ENCODE measurements at regions not wholly inside any gene's neighbourhood (a gene's known extent, or its start where the extent isn't known, plus 50 kb on each side); places are given as distances from the start of the nearest gene placed in this dataset.

DNA sequence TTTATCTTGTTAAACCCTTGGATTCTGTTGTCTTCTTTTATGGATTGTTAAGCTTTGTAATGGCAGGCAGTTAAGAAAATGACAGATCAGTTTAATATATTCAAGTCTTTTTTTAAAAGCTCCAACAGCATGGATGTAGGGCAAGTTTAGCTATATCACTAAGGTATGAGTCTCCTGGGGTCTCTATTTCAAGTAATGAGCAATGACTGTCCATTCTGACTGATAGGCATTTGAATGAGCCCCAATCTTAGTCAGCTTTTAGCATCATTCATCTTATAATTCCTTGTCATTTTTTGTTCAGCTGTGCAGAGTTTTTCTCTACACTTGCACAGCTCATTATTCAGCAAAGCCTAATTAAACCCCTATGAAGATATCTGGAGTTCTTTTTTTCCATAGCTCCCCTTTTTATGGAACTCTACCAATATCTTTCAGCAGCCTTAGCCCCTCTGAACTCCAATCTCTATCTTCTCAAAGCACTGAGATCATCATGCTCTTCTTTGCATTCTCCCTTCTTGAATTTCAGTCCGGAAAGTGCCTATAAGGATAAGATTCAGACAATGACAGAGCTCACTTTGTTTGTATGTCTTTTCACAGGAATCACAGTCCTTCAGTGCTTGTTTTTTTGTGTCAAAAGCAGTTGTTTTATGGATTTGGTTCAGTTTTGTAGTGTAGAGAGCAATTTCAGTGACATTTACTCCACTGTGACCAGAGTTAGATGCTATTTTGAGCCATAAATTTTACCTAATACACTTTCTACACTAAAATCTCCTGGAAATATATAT is 97.2 kb upstream of the DOK5 start:
- Histone ChIP-seq H3K36me3 (ENCODE audit: control insufficient read depth in 1 of 2, insufficient read depth in 2 of 2, low read depth in 1 of 2, low read length in 2 of 2) (no peaks in the 10 kb centered on the region), H3K27ac (ENCODE audit: low read length, poor library complexity, severe bottlenecking) (no peak overlapping the region), H3K4me2 (ENCODE audit: low read length, poor library complexity, severe bottlenecking) (no peak overlapping the region), H3K27me3 (ENCODE audit: control insufficient read depth in 1 of 2, insufficient read depth in 1 of 2, low read length in 2 of 2) (no peaks in the 10 kb centered on the region), H3K79me1 (replicated peaks; ENCODE audit: low read length, poor library complexity, severe bottlenecking) (no peaks in the 10 kb centered on the region), H4K91ac (ENCODE audit: low read length) (no peak overlapping the region), H2AFZ (ENCODE audit: low read depth, low read length) (no peak overlapping the region), H3K14ac (ENCODE audit: low read length in 2 of 2) (no peak overlapping the region), H2BK5ac (ENCODE audit: low read depth, low read length, poor library complexity, severe bottlenecking) (no peak overlapping the region), H3K4me3 (ENCODE audit: insufficient read depth in 1 of 2, low read depth in 1 of 2, low read length in 2 of 2) (no peak overlapping the region), H4K8ac (ENCODE audit: low read length) (no peak overlapping the region), H3K18ac (ENCODE audit: low read depth in 1 of 2, low read length in 2 of 2) (no peak overlapping the region), H2BK120ac (ENCODE audit: low read depth, low read length) (no peak overlapping the region), H2BK15ac (ENCODE audit: low read depth, poor library complexity, severe bottlenecking) (no peak overlapping the region), H3K4me1 (ENCODE audit: control insufficient read depth, insufficient read depth, low read depth, low read length) (no peaks in the 10 kb centered on the region), H3K9ac (ENCODE audit: low read length) (no peak overlapping the region), H3K4ac (ENCODE audit: low read depth in 1 of 2, low read length in 2 of 2) (no peak overlapping the region), H3K23ac (ENCODE audit: low read length in 2 of 2) (no peak overlapping the region), H2AK5ac (ENCODE audit: low read length, severe bottlenecking) (no peak overlapping the region), H3K9me3 (ENCODE audit: control insufficient read depth, low read length) (no peaks in the 10 kb centered on the region), H2BK12ac (ENCODE audit: low read length in 2 of 2) (no peak overlapping the region)
- DNase-seq, result no peak
- 82% methylated on average over 1 of the region's 1 CpG for WGBS

GRCh38 chr20:54379893-54380584 is 95.4 kb upstream of the DOK5 start:
- Histone ChIP-seq H3K27me3 (ENCODE audit: control insufficient read depth in 1 of 2, insufficient read depth in 1 of 2, low read length in 2 of 2) (no peaks in the 10 kb centered on the region), H2BK5ac (ENCODE audit: low read depth, low read length, poor library complexity, severe bottlenecking) (no peak overlapping the region), H3K79me1 (replicated peaks; ENCODE audit: low read length, poor library complexity, severe bottlenecking) (no peaks in the 10 kb centered on the region), H3K14ac (ENCODE audit: low read length in 2 of 2) (no peak overlapping the region), H3K27ac (ENCODE audit: low read length, poor library complexity, severe bottlenecking) (no peak overlapping the region), H3K4ac (ENCODE audit: low read depth in 1 of 2, low read length in 2 of 2) (no peak overlapping the region), H4K8ac (ENCODE audit: low read length) (no peak overlapping the region), H3K23ac (ENCODE audit: low read length in 2 of 2) (no peak overlapping the region), H3K9me3 (ENCODE audit: control insufficient read depth, low read length) (no peaks in the 10 kb centered on the region), H3K9ac (ENCODE audit: low read length) (no peak overlapping the region), H2AK5ac (ENCODE audit: low read length, severe bottlenecking) (no peak overlapping the region), H2BK12ac (ENCODE audit: low read length in 2 of 2) (no peak overlapping the region), H2BK120ac (ENCODE audit: low read depth, low read length) (no peak overlapping the region), H4K91ac (ENCODE audit: low read length) (no peak overlapping the region), H3K18ac (ENCODE audit: low read depth in 1 of 2, low read length in 2 of 2) (no peak overlapping the region), H3K4me1 (ENCODE audit: control insufficient read depth, insufficient read depth, low read depth, low read length) (no peaks in the 10 kb centered on the region), H3K4me3 (ENCODE audit: insufficient read depth in 1 of 2, low read depth in 1 of 2, low read length in 2 of 2) (no peak overlapping the region), H3K36me3 (ENCODE audit: control insufficient read depth in 1 of 2, insufficient read depth in 2 of 2, low read depth in 1 of 2, low read length in 2 of 2) (no peaks in the 10 kb centered on the region), H2BK15ac (ENCODE audit: low read depth, poor library complexity, severe bottlenecking) (no peak overlapping the region), H2AFZ (ENCODE audit: low read depth, low read length) (no peak overlapping the region), H3K4me2 (ENCODE audit: low read length, poor library complexity, severe bottlenecking) (no peak overlapping the region)
- no peak for DNase-seq
- WGBS, result 64% methylated on average over 4 of the region's 7 CpGs

DNA sequence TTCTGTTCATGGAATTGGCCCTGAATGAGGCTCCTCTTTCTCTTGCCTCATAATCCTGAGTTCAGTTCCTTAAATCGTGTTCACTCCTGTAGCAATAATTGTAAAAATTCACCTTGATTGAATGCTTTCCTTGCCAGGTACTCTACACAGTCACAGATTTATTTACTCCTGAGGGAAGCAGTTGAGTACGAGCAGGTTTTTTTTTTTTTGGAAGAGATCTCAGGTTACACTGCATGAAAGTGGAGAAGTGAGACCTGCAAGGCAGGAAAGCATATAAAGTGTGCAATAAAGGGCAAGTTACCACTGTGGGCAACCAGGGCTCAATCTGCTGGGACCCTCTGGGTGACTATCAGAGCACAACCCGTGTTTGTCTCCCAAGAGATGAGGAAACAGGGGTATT is 93.0 kb upstream of the DOK5 start:
- Histone ChIP-seq H3K23ac (ENCODE audit: low read length in 2 of 2) (no peak overlapping the region), H2BK5ac (ENCODE audit: low read depth, low read length, poor library complexity, severe bottlenecking) (no peak overlapping the region), H3K9ac (ENCODE audit: low read length) (no peak overlapping the region), H3K36me3 (ENCODE audit: control insufficient read depth in 1 of 2, insufficient read depth in 2 of 2, low read depth in 1 of 2, low read length in 2 of 2) (no peaks in the 10 kb centered on the region), H3K27me3 (ENCODE audit: control insufficient read depth in 1 of 2, insufficient read depth in 1 of 2, low read length in 2 of 2) (peaks cover 0 to 4% of the 10 kb centered on the region in 2 experiments), H3K18ac (ENCODE audit: low read depth in 1 of 2, low read length in 2 of 2) (no peak overlapping the region), H3K4ac (ENCODE audit: low read depth in 1 of 2, low read length in 2 of 2) (no peak overlapping the region), H3K4me1 (ENCODE audit: control insufficient read depth, insufficient read depth, low read depth, low read length) (no peaks in the 10 kb centered on the region), H3K79me1 (replicated peaks; ENCODE audit: low read length, poor library complexity, severe bottlenecking) (no peaks in the 10 kb centered on the region), H3K9me3 (ENCODE audit: control insufficient read depth, low read length) (no peaks in the 10 kb centered on the region), H2BK15ac (ENCODE audit: low read depth, poor library complexity, severe bottlenecking) (no peak overlapping the region), H3K27ac (ENCODE audit: low read length, poor library complexity, severe bottlenecking) (no peak overlapping the region), H2AFZ (ENCODE audit: low read depth, low read length) (no peak overlapping the region), H2AK5ac (ENCODE audit: low read length, severe bottlenecking) (no peak overlapping the region), H2BK120ac (ENCODE audit: low read depth, low read length) (no peak overlapping the region), H3K4me2 (ENCODE audit: low read length, poor library complexity, severe bottlenecking) (no peak overlapping the region), H2BK12ac (ENCODE audit: low read length in 2 of 2) (no peak overlapping the region), H4K91ac (ENCODE audit: low read length) (no peak overlapping the region), H3K4me3 (ENCODE audit: insufficient read depth in 1 of 2, low read depth in 1 of 2, low read length in 2 of 2) (no peak overlapping the region), H4K8ac (ENCODE audit: low read length) (no peak overlapping the region), H3K14ac (ENCODE audit: low read length in 2 of 2) (no peak overlapping the region)
- no peak for DNase-seq
- 15% methylated on average over 3 of the region's 3 CpGs for WGBS

DNA sequence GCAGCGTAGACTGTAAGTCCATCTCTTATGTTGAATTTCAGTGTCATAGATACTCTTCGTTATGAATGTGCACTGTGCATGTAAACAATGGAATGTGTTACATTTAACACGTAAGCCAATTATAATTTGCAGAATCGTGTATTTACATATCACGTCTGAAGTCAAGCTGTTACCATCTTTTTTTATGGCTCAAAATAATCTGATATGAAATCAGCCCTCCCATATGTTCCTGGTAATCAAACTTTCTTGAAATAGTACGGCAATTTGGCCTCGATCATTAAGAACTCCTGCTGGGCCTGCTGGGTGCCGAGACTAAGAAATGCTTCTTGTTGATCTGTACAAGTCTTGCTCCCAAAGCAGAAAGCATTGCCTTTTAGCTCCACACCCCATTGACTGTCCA is 89.6 kb upstream of the DOK5 start:
- Histone ChIP-seq H3K4ac (ENCODE audit: low read depth in 1 of 2, low read length in 2 of 2) (no peak overlapping the region), H3K14ac (ENCODE audit: low read length in 2 of 2) (no peak overlapping the region), H3K4me3 (ENCODE audit: insufficient read depth in 1 of 2, low read depth in 1 of 2, low read length in 2 of 2) (no peak overlapping the region), H3K9ac (ENCODE audit: low read length) (no peak overlapping the region), H2BK5ac (ENCODE audit: low read depth, low read length, poor library complexity, severe bottlenecking) (no peak overlapping the region), H2AFZ (ENCODE audit: low read depth, low read length) (no peak overlapping the region), H2BK120ac (ENCODE audit: low read depth, low read length) (no peak overlapping the region), H3K36me3 (ENCODE audit: control insufficient read depth in 1 of 2, insufficient read depth in 2 of 2, low read depth in 1 of 2, low read length in 2 of 2) (no peaks in the 10 kb centered on the region), H3K79me1 (replicated peaks; ENCODE audit: low read length, poor library complexity, severe bottlenecking) (no peaks in the 10 kb centered on the region), H3K27me3 (ENCODE audit: control insufficient read depth in 1 of 2, insufficient read depth in 1 of 2, low read length in 2 of 2) (peaks cover 0 to 4% of the 10 kb centered on the region in 2 experiments), H3K9me3 (ENCODE audit: control insufficient read depth, low read length) (no peaks in the 10 kb centered on the region), H3K18ac (ENCODE audit: low read depth in 1 of 2, low read length in 2 of 2) (no peak overlapping the region), H2BK15ac (ENCODE audit: low read depth, poor library complexity, severe bottlenecking) (no peak overlapping the region), H3K4me2 (ENCODE audit: low read length, poor library complexity, severe bottlenecking) (no peak overlapping the region), H3K23ac (ENCODE audit: low read length in 2 of 2) (no peak overlapping the region), H4K91ac (ENCODE audit: low read length) (no peak overlapping the region), H2AK5ac (ENCODE audit: low read length, severe bottlenecking) (no peak overlapping the region), H3K27ac (ENCODE audit: low read length, poor library complexity, severe bottlenecking) (no peak overlapping the region), H2BK12ac (ENCODE audit: low read length in 2 of 2) (no peak overlapping the region), H4K8ac (ENCODE audit: low read length) (no peak overlapping the region), H3K4me1 (ENCODE audit: control insufficient read depth, insufficient read depth, low read depth, low read length) (no peaks in the 10 kb centered on the region)
- DNase-seq, result no peak
- 84% methylated on average over 8 of the region's 8 CpGs for WGBS
